HG03025 (cell line): ENCODE measurements at regions not wholly inside any gene's neighbourhood (a gene's known extent, or its start where the extent isn't known, plus 50 kb on each side); places are given as distances from the start of the nearest gene placed in this dataset.
"Not testable (repeated sequence)": the region's sequence is repeated elsewhere in the genome, so short reads cannot be mapped to it uniquely, and the experiment has no call there.

ENCODE experiments used
- ATAC-seq: cut with Tn5 transposase; IDR thresholded peaks from one replicate; pipeline ENCODE4 v1.9.1; 2021; ENCODE audit warnings: mild to moderate bottlenecking, moderate library complexity; ENCODE audit not compliant: unreplicated experiment, low FRiP score

DNA sequence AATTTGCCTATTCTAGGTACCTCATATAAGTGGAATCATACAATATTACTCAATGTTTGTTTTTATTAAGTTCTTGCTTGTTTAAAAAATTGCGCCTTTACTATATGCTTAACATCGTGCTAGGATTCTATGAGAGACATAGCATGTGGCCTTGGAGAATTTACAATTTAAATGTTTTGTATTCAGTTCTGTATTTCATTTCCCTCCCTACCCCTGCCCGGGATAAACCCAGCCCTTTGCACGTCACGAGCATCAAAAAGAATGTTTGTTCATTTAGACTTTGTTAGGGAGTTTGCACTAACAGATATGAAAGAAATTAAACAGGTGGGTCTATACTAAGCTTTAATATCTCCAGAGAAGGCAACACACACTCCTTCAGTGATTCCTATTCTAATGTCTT lies 75.7 kb downstream of the C18orf54 start:
- ATAC-seq = no peak

DNA sequence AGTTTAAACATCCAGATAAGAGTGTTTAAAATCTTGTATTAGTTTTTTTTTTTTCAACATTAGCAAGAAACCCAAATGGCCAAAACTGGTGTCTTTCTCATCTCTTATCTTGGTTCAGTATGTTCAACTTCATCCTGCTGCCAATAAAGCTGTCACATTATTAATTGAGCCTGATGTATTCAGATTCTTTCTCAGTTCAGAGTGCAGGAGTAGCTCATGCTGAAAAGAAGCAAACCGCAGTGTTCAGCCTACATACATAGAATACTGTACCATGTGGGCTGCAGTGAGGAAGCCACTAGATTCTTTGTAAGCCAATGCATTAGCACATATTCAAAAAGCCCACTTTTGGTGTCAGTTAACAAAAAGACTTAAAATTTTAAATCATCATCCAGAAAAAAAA lies 76.2 kb downstream of the C18orf54 start:
- no peak for ATAC-seq

DNA sequence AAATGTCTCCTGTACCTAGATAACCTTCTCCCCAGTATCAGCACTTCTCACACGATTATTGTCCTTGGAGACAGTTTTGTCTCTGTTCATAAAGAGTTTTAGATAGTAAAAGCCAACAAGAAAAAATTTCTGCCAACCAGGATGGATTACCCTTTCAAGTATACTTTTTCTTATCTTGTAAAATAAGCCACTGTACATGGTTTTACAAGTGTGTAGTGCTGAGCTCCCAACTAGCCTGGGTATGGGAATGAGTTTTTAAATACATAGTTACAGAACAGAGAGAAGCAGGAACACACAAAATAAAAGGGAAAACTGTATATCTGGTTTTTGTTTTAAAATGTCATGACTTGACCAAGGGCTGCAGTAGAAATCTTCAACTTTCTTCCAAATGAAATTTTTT lies 76.7 kb downstream of the C18orf54 start:
- ATAC-seq = no peak

DNA sequence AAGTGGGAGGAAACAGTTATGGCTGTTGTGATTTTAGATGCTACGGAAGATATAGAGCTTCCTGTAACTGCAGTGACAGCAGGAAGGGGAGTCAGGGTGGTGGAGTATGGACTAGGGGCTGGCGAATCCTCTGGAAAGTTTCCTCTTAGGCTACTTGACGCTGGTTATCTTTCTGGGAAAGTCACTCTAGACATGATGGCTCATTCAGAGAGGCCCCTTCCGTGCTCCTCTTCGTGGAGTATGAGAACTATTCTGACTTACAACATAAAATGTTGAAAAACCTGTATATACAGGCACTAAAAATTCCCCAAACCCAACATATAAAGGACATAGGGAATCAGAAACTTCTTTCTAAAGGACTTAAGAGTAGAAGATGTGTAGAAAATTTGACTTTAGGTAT lies 78.8 kb downstream of the C18orf54 start:
- ATAC-seq = no peak

DNA sequence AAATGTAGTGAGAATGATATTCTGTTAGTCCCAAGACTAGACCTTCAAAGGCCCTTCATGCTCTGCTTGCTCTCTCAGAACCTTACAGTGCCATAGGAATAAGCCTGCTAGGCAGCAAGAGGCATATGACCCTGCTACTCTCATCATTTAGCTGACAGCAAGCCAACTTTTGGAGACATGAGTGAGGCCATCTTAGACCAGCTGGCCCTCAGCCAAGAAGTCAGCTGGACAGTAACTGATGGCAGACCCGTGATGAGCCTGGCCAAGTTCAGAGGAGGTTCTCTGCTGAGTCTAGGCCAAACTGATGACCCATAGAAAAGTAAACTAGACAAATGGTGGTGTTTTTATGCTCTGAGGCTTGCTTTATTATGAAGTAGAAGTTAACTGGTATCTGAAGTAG lies 82.6 kb downstream of the C18orf54 start:
- ATAC-seq = no peak

DNA sequence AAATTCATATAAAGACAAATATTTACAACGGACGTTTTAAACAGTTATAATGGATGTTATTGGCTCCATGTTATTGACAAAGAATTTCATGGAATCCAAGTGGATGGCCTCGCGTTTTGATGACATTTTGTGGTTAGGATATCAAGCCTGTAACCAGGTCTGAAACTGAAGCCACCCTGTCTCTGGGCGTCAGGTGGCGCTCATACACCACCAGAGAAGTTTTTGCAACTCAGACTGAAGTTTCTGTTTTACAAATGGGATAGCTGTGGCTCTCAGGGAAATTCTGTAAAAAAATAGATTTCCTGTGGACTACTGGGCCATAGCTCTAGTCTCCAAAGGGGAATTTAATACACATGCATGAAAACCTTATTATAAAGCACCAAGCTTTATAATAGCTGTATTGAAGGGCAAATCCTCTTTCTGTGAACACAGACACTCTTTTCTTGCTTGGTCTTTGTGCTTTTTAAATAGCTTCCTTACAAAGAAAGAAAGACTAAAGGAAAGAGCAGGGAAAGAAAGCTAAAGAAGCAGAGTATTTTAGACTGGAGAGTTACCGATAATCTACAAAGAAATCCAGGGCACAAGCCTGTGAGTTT lies 86.7 kb downstream of the C18orf54 start:
- peak; percentile 49 for ATAC-seq

DNA sequence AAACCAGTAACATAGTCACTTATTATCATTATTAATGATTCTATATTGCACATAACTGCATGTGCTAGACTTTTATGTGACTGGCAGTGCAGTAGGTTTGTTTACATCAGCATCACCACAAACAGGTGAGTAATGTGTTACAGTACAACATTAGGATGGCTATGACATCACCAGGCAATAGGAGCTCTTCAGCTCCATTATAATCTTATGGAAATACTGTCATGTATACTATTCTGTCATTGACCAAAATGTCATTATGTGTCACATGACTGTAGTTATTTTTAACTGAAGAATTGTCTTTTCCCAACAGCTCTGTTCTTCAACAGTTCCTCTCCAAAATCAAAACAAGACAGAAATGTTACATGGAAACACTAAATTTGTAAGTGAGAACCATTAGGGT lies 96.3 kb downstream of the C18orf54 start:
- ATAC-seq = no peak

DNA sequence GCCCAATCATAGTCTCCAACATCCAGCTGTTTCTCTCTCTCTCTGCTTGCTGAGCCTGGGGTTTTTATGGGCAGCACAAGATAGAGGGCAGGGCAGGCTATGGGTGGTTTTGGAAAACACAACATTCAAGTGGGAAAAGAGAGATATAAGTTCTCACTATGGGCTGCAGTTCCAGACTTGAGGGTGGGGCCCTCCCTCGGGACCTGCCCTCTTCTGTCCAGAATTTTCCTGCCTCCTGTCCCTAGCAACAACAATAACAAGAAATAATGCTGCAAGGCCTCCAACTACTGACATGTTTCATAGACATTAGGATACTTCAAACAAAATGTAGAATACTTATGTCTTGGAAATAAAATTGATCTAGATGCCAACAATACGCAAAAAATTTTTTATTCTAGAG lies 107.8 kb downstream of the C18orf54 start:
- ATAC-seq = no peak

DNA sequence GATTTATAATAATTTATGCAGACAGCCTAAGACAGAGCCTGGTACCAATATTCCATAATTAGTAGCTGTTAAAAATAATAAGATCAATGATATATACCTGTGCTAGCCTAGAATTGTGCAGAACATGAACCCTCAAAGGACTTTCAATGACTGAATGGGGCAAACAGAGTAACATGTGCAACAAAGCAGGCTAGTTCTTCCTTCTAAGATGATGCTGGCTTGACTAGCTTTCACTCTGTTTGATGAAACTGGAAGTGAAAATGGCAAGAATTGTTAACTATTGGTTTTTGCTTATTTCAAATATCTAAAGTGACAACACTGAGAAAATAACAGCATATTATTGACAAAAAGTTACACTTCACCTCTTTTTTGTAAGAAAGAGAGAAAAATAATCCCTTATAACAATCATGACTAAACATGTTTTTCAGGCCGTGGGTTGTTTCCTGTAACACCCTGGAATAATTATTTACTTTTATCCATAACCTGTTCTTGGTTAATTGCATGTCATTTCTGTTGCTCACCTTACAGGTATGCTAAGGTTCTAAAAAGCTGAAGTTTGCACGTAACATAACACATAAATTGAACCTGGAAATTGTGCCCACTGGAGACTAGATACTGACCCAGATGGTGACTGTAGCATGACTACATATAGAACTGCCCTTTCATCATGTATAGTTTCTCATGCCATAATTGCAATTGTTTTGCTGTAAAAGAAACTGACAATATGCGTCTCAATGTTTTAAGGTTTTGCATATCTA lies 108.7 kb downstream of the C18orf54 start:
- no peak for ATAC-seq

DNA sequence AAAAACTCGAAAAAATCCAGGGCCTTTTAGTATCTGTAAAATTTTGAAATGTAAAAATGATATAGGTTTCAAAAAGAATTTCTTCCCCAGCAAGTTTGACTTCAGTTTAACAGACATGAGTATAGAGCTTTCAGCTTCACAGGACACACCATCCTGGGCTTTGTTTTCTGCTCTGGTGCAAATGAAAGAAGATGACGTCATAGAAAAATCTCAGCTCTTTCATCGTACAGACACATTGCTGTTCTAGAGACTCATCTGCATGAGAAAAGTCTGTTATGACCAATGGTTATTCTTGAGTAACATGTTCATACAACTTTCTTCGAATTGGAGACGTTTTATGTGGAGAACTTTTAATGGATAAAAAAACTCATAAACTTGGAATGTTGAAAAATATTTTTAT lies 111.7 kb upstream of the DYNAP start:
- ATAC-seq = no peak

DNA sequence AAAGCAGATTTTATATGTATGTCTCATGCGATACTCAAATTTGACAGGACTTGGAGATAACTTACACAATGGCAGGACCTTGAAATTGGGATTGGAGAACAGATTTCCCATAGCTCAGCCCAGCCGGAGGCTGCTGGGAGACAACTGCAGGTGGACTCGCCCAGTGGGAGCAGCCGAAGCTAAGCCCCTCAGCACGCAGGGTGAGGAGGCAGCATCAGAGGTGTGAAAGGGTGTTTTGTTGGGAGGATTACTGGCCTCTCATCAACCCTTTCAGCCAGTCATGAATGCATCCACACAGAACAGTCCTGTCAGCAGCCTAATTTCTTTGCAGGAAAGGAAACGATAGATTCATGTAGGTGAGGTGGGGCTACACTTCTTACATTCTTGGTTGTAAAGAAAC lies 110.4 kb upstream of the DYNAP start:
- no peak for ATAC-seq

DNA sequence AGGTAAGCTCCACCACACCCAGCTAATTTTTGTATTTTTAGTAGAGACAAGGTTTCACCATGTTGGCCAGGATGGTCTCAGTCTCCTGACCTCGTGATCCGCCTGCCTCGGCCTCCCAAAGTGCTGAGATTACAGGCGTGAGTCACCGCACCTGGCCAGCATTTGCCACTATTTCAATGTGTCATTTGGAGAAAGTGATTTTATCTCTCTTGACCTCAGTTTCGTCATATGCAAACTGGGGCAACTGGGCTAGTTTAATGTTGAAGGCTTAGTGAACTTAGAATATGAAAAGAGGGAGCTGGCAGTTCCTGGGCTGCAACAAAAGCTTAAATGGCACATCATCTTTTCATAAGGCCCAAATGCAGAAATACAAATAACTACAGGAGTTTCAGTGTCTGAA lies 88.6 kb upstream of the DYNAP start:
- not testable (repeated sequence) for ATAC-seq

DNA sequence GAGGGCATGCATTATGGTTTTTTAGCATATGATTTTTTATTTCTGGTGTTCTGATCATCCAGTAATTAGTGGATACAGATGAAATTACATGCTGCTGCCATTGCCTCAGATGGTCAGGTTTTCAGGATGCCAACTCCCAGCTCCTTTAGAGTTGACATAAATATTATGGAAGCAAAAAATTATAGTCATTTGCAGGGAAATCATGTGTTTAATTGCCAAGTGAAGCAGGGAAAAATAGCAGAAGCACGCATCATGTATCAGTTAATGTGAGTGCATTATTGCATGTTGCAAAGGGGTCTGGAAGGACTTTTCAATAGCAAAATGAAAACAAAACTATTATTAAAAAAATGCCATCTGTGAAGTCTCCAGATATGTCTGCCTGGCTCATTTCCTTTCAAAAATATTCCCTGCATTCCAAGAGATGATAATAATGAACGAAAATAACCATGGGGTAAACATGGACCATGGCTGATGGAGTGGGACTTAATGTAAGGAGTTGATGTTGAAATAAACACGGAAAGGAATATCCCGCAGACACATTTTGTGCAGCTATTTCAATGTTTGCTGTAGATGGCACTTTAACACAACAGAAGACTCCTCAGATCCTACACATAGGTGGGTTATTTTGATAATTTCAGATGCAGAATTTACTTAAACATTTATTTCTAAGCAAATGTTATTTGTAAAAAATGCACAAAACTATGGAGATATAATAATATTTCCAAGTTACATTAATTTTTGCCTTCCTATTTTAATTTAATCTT lies 87.7 kb upstream of the DYNAP start:
- no peak for ATAC-seq

DNA sequence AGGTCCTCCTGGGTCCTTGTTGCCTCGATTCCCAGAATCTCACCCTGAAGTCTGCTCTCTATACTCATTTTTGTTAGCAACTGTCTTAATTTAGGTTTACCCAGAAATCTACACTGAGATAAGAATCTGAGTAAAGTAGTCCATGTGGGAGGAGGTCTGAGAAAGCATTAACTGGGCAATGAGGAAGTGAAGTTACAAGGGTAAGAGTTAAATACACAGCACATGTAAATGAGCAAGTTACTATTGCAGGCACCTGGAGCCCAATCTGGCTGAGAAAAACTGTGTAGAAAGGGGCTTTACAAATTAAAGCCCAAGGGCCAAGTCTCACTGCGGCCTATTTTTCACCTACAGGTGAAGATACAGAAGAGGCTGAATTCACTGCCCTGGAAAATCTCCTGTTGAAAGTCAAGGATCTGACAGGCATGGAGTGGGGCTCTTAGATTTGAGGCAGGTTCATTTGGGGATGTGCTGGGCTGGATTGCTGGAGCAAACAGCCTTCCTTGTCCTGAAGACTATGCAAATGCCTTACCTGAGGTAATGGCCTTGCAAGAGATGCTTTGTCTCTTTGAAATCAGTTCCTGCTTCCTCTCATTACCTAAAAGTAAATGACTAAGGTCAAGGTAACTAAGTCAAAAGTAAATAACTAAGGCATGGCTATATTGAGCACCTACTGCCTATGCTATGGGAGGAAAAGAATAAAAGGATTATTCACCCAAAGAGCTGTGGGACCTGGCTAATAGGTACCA lies 84.4 kb upstream of the DYNAP start:
- ATAC-seq = no peak

DNA sequence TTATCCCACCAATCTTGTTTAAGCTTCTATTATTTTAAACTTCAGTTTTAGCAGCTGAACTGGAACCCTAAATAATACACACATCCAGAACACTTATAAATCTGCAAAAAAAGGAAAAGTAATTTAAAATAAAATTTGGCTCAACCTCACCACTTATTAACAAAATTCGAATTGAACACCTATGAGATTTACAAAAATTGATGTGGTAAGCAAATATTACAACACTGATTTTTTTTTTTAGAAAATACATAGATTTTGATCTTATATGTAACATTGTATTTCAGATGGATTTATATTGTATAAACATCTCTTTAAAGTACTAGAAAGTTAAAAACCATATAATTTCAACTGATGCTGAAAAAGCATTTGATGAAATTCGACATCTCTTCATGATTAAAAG lies 81.3 kb upstream of the DYNAP start:
- no peak for ATAC-seq

DNA sequence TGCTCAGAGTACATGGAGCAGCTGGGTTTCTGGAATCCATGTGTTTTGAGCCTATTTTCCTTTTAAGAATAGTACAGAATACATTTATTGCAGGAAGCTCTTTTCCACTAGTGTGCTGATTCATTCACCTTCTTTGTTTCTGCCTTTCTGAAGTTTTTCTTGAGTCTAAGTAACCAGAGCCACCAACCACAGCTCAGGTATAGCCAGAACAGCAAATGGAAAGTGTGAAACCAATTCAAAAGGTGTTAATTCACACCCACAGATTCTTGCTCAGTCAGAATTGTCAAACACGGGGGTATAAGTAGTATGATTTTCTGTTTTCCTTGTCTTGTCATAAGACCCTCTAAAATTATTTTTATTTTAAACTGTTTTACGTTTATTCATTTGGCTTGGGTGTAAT lies 75.9 kb upstream of the DYNAP start:
- ATAC-seq = no peak

DNA sequence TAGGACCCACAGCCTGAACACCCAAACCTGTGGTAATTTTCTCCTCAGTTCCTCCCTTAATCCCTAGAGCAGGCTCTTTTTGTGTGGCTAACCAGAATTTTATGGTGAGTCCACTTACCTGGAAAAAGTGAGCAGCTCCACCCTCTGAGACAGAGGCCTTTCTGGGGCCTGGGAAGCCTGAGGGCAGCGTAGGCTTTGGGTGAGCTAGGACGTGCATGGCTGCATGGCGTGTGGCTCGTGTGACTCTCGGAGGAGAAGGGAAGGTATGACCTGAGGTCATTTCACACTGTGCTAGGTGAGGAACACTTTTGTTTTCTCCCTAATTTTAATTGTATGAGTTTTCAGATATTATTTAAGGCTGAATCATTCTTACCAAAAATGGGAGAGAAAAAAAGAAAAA lies 73.5 kb upstream of the DYNAP start:
- no peak for ATAC-seq

DNA sequence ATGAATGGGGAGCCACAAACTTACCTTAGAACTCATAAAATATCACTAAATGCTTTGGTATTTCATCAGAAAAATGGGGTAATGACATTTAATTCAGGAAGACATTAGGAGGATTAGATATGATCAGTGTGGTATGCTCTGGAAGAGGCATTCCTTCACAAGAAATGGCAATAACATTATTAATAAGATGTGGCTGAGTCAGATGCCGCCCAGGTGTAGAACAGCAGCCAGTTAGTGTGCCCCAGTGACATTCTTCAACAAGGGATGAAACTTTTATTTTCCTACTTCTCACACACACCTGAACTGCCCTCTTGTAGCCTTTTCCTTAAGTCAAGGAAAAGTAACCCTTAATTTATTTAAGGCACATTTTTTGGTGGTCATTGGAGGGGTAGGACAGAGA lies 69.2 kb upstream of the DYNAP start:
- ATAC-seq = no peak

DNA sequence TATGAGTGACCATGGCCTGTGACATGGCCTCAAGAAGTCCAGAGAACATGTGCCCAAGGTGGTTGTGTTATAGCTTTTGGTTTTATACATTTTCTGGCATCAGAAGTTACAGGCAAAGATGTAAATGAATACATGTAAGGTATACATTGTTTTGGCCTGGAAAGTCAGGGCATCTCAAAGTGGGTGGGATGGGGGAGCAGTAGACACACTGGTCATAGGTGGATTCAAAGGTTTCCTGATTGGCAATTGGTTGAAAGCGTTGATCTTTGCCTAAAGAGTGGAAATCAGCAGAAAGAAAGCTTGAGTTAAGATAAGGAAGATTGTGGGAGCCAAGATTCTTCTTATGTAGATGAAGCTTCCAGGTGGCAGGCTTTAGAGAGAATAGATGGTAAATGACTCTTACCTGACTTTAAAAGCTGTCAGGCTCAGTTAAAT lies 62.1 kb upstream of the DYNAP start:
- ATAC-seq = no peak

DNA sequence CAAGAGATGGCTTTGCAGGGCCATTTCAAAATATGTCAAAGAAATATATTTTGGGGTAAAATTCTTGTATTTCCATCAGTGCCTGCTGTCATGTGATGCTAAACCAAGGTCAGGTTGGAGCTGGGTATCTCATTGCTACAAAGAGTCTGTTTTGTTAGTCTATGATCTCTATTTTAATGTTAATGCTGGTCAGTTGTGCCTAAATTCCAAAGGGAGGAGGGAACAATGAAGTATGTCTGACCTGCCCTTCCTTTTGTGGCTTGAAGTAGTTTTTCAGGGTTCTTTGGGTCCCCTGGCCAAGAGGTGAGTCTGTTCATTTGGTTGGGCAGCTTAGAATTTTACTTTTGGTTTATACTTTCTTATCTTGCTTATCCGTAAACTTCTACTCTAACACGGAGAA lies 61.6 kb upstream of the DYNAP start:
- ATAC-seq = no peak

DNA sequence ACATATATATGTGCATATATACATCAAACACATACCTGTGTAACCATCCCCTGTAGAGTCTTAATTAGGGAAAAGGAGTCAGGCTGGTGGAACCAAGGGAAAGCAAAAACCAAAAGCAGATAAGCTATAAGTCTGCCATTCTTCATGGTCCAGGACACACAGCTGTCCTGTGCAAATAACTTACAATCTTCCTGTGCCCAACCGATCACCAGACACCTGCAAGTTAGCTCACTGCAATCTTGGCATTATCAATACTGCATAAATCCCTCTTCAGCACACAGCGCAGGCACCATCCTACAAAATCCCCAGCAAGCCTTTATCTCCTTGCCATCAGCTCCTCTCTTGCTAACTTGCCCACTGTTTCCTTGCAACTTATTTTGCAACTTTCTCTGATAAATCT lies 60.8 kb upstream of the DYNAP start:
- ATAC-seq = no peak
